HepG2 (cell line): ENCODE measurements at regions not wholly inside any gene's neighbourhood (a gene's known extent, or its start where the extent isn't known, plus 50 kb on each side); places are given as distances from the start of the nearest gene placed in this dataset.
A peak's percentile ranks its signal among the peaks of the same experiment; 100 is the strongest.

Source experiments
- ATAC-seq: fragments of 200-7000 bp; cut with Tn5 transposase; 3 replicates; pipeline ENCODE4 v1.9.1; 2020; ENCODE audit warnings: mild to moderate bottlenecking, moderate library complexity
- BruUV-seq: library from RNA; stranded (reverse); fragments of 400-500 nt; replicated peaks from 2 replicates; lab custom pipeline; 2021; lab: Mats Ljungman, UMichigan
- CTCF ChIA-PET: fragments of 300-600 bp; formaldehyde crosslinking; extraction: SDS; loops from one replicate; lab custom pipeline; 2021; ENCODE audit warnings: low total read pairs, inconsistent platforms, low intra/inter-chr PET ratio; lab: Yijun Ruan, JAX
- POLR2A ChIA-PET: fragments of 350-600 bp; sonication (Branson Sonifier 250); formaldehyde crosslinking; loops from one replicate; lab custom pipeline; 2020; ENCODE audit warnings: antibody characterized with exemption, inconsistent platforms; lab: Yijun Ruan, JAX
- DNase-seq: peaks from one replicate; pipeline ENCODE4 v3.0.0-alpha.2; 2015; ENCODE audit warnings: low spot score
- FAIRE-seq: peaks from 3 replicates; lab custom pipeline; 2011; peaks lifted over from hg19 to GRCh38; lab: Jason Lieb, UNC
- H2AFZ ChIP-seq: one replicate; pipeline ENCODE4 v1.6.1; 2011; ENCODE audit warnings: low read length, inconsistent platforms
- H3K27ac ChIP-seq: fragments of 300-600 bp; 3 replicates; pipeline ENCODE4 v1.8.0; 2011; ENCODE audit warnings: mixed run types, mild to moderate bottlenecking, mixed read lengths, low read length, inconsistent platforms; ENCODE audit not compliant: insufficient read depth; ENCODE audit errors: extremely low read length
- H3K27me3 ChIP-seq, 2 experiments: fragments of 200-600 bp in 1 of 2; 2 replicates in 1 of 2; 3 replicates in 1 of 2; pipeline versions ENCODE4 v1.6.0 to v1.8.0; 2011; ENCODE audit warnings: low read length in 2 of 2, mild to moderate bottlenecking in 2 of 2, moderate library complexity in 2 of 2, inconsistent platforms in 1 of 2; ENCODE audit not compliant: insufficient read depth in 2 of 2, control insufficient read depth in 1 of 2
- H3K36me3 ChIP-seq, 2 experiments: fragments of 200-600 bp in 1 of 2; replicated peaks in 1 of 2; 2 replicates in 1 of 2; 3 replicates in 1 of 2; pipeline versions ENCODE4 v1.5.1 to v1.8.0; 2011; ENCODE audit warnings: low read length in 2 of 2, inconsistent platforms in 1 of 2; ENCODE audit not compliant: insufficient read depth in 2 of 2, control insufficient read depth in 1 of 2
- H3K4me1 ChIP-seq: 2 replicates; pipeline ENCODE4 v1.5.1; 2012; ENCODE audit warnings: low read length, inconsistent platforms; ENCODE audit not compliant: insufficient read depth
- H3K4me2 ChIP-seq: 2 replicates; pipeline ENCODE4 v1.6.0; 2011; ENCODE audit warnings: low read depth, low read length, inconsistent platforms
- H3K4me3 ChIP-seq, 3 experiments: fragments of 200-600 bp in 1 of 3; sonication (generic), shearing (Covaris generic) in 1 of 3; replicated peaks in 1 of 3; 2 replicates each; pipeline ENCODE4 v1.5.1; 2011 to 2016; ENCODE audit warnings: low read length in 3 of 3, inconsistent platforms in 2 of 3, low read depth in 2 of 3, mild to moderate bottlenecking in 2 of 3, control low read depth in 1 of 3, mixed read lengths in 1 of 3; ENCODE audit not compliant: insufficient read depth in 1 of 3
- H3K79me2 ChIP-seq: one replicate; pipeline ENCODE4 v1.6.1; 2011; ENCODE audit warnings: low read length, inconsistent platforms; ENCODE audit not compliant: insufficient read depth
- H3K9ac ChIP-seq: 2 replicates; pipeline ENCODE4 v1.6.0; 2011; ENCODE audit warnings: mild to moderate bottlenecking, low read depth, low read length, inconsistent platforms; ENCODE audit not compliant: insufficient read depth
- H3K9me3 ChIP-seq: 2 replicates; pipeline ENCODE4 v1.5.1; 2012; ENCODE audit warnings: mild to moderate bottlenecking, low read length
- H4K20me1 ChIP-seq: 2 replicates; pipeline ENCODE4 v1.6.0; 2011; ENCODE audit warnings: inconsistent platforms, mild to moderate bottlenecking, low read length, moderate library complexity; ENCODE audit not compliant: insufficient read depth
- AHR ChIP-seq: IDR thresholded peaks from 2 replicates; pipeline ENCODE4 v1.6.1; 2018; ENCODE audit warnings: missing genetic modification reagents, missing compliant biosample characterization
- ARID3A ChIP-seq: IDR thresholded peaks from 2 replicates; pipeline ENCODE4 v1.6.1; 2012; ENCODE audit warnings: low read depth, low read length, improper control_type of control experiment
- ATF7 ChIP-seq, 2 experiments: fragments of 450-650 bp in 1 of 2; sonication (generic) in 1 of 2; formaldehyde crosslinking in 1 of 2; IDR thresholded peaks; 2 replicates each; pipeline versions ENCODE4 v1.4.0 to v1.6.1; 2016 to 2020; ENCODE audit warnings: antibody characterized with exemption in 1 of 2, mild to moderate bottlenecking in 1 of 2, missing genetic modification reagents in 1 of 2
- CREB1 ChIP-seq, 2 experiments: fragments of 450-650 bp in 1 of 2; IDR thresholded peaks; 2 replicates each; pipeline ENCODE4 v1.6.1; 2016 to 2017; ENCODE audit warnings: control low read depth in 1 of 2, mild to moderate bottlenecking in 1 of 2, missing compliant biosample characterization in 1 of 2, missing genetic modification characterization in 1 of 2
- CTCF ChIP-seq: sonication (generic); formaldehyde crosslinking; IDR thresholded peaks from 2 replicates; pipeline ENCODE4 v1.5.0; 2020; ENCODE audit warnings: mild to moderate bottlenecking, missing genetic modification reagents, moderate library complexity
- DPF2 ChIP-seq: sonication (generic); formaldehyde crosslinking; IDR thresholded peaks from 2 replicates; pipeline ENCODE4 v1.4.0; 2020; ENCODE audit warnings: mild to moderate bottlenecking, low read depth, missing genetic modification reagents, borderline replicate concordance
- HOXD1 ChIP-seq: sonication (generic); formaldehyde crosslinking; IDR thresholded peaks from 2 replicates; pipeline ENCODE4 v1.5.0; 2020; ENCODE audit warnings: missing genetic modification reagents
- NFE2L1 ChIP-seq: sonication (generic); formaldehyde crosslinking; IDR thresholded peaks from 2 replicates; pipeline ENCODE4 v1.4.0; 2020; ENCODE audit warnings: missing genetic modification reagents, mild to moderate bottlenecking, borderline replicate concordance
- PRPF4 ChIP-seq: fragments of 200-400 bp; formaldehyde crosslinking; IDR thresholded peaks from 2 replicates; pipeline ENCODE4 v1.6.1; 2016; ENCODE audit warnings: low read length, low read depth; ENCODE audit not compliant: poor library complexity, severe bottlenecking
- SMC3 ChIP-seq: IDR thresholded peaks from 2 replicates; pipeline ENCODE4 v1.6.1; 2011; ENCODE audit warnings: low read length, improper control_type of control experiment
- STAG1 ChIP-seq: sonication (generic); formaldehyde crosslinking; IDR thresholded peaks from 2 replicates; pipeline ENCODE4 v1.4.0; 2020; ENCODE audit warnings: missing genetic modification reagents
- ZNF616 ChIP-seq: sonication (generic); formaldehyde crosslinking; IDR thresholded peaks from 2 replicates; pipeline ENCODE4 v1.5.0; 2020; ENCODE audit warnings: low read depth, mild to moderate bottlenecking, missing genetic modification reagents
- ZNF773 ChIP-seq: sonication (generic); formaldehyde crosslinking; IDR thresholded peaks from 2 replicates; pipeline ENCODE4 v1.4.0; 2020; ENCODE audit warnings: missing genetic modification reagents, borderline replicate concordance
- WGBS: methylation state at CpG from one replicate; pipeline ENCODE4 v1.1.6; 2017; ENCODE audit warnings: low lambda C conversion rate; 5-methylcytosine and 5-hydroxymethylcytosine counted together
- in situ Hi-C: cut with HindIII; loops from 2 replicates; pipeline ENCODE4 v1.10.0; 2017; ENCODE audit warnings: low pct_unique_long_range_greater_than_20kb; ENCODE audit not compliant: extremely low pct_ligation_motif_present
- intact Hi-C: fragments of 100-400 bp; cut with micrococcal nuclease; formaldehyde crosslinking; loops from one replicate; pipeline ENCODE4 v1.10.0; 2022; ENCODE audit not compliant: unreplicated experiment

GRCh38 chr3:167883452-167883851, 147.9 kb downstream of the SERPINI1 start:
- Histone ChIP-seq H3K36me3 (no peaks in the 10 kb centered on the region), H3K9ac (no peak overlapping the region), H3K4me3 (no peak overlapping the region), H2AFZ (no peak overlapping the region), H4K20me1 (no peaks in the 10 kb centered on the region)
- WGBS = 44% methylated on average over 1 of the region's 1 CpG
- ATAC-seq (no peak), DNase-seq (no peak), FAIRE-seq (no peak)
- intact Hi-C loops = loop anchor here (2.0 kb wide), 1 partner anchor 149 kb away; the partner anchor contains the start of genes PDCD10 and SERPINI1
- in situ Hi-C loops = loop anchor here (5.0 kb wide), 1 partner anchor 476 kb away; no protein-coding TSS in a partner anchor
- BruUV-seq = no TSS peak
- TF ChIP-seq AHR (no peak), ZNF616 (no peak), ATF7 (IDR thresholded peaks at IDR 0.05) (peak; percentile 93), ATF7 (CRISPR knock-in tag; IDR thresholded peaks at IDR 0.05) (no peak), CREB1 (IDR thresholded peaks at IDR 0.05) (peak; percentile 40), CREB1 (CRISPR knock-in tag; IDR thresholded peaks at IDR 0.05) (no peak), NFE2L1 (CRISPR knock-in tag) (no peak)
- TF ChIP-seq, all 625 proteins: peak for 2
- Histone ChIP-seq H3K4me2 (no peak overlapping the region), H3K9me3 (no peaks in the 10 kb centered on the region), H3K79me2 (no peaks in the 10 kb centered on the region), H3K4me1 (peaks cover 12% of the 10 kb centered on the region), H3K27me3 (no peaks in the 10 kb centered on the region; a peak in 1 of 5 replicates), H3K27ac (no peak overlapping the region)
- ChIA-PET CTCF (interaction anchor here (2.5 kb wide), 1 partner anchor 477 kb away, joined by 11 read pairs; no protein-coding TSS in a partner anchor), POLR2A (no interaction called here)

- no peak overlapping the region for H3K27ac ChIP-seq
- intact Hi-C loops = loop anchor here (1.0 to 2.0 kb wide), 4 partner anchors 147 to 502 kb away; partner anchors contain the start of genes PDCD10, SERPINI1 and ZBBX
- peak; percentile 50 for FAIRE-seq
- H4K20me1 ChIP-seq = no peaks in the 10 kb centered on the region
- H3K79me2 ChIP-seq = no peaks in the 10 kb centered on the region
- BruUV-seq = no TSS peak
- 2% methylated on average over 1 of the region's 1 CpG for whole genome bisulfite sequencing
- no peak overlapping the region for H2AFZ ChIP-seq
- peak; percentile 30 for DNase-seq
- POLR2A ChIA-PET = interaction anchor here (0.9 kb wide), 1 partner anchor 147 kb away, joined by 3 read pairs; the partner anchor contains the start of gene SERPINI1
- CTCF ChIA-PET = interaction anchor here (1.8 to 2.5 kb wide), 2 partner anchors 475 to 502 kb away, joined by 10 to 11 read pairs; partner anchors contain the start of gene ZBBX
- H3K36me3 ChIP-seq = no peaks in the 10 kb centered on the region
- H3K9me3 ChIP-seq = no peaks in the 10 kb centered on the region
- no peaks in the 10 kb centered on the region; a peak in 1 of 5 replicates for H3K27me3 ChIP-seq
- ATAC-seq = 0 out of 3 replicates have a peak, but pooled peaks have one; percentile 31
- H3K9ac ChIP-seq = no peak overlapping the region
- no peak overlapping the region for H3K4me3 ChIP-seq
- peaks cover 10% of the 10 kb centered on the region for H3K4me1 ChIP-seq
- in situ Hi-C loops = loop anchor here (5.0 kb wide), 1 partner anchor 475 kb away; no protein-coding TSS in a partner anchor
- no peak overlapping the region for H3K4me2 ChIP-seq
- no peak for TF ChIP-seq ZNF773 (CRISPR knock-in tag)
- peak; percentile 61; the same call in 1 of the 2 replicates for TF ChIP-seq ARID3A
- TF ChIP-seq HOXD1 (CRISPR knock-in tag) = no peak
- TF ChIP-seq SMC3 = 0 out of 2 replicates have a peak, but pooled peaks have one; percentile 38
- TF ChIP-seq PRPF4 = no peak
- TF ChIP-seq CTCF (CRISPR knock-in tag) = peak; percentile 50
- TF ChIP-seq DPF2 = no peak
- TF ChIP-seq STAG1 = peak; percentile 57
Measured at GRCh38 chr3:167882057-167882667, 146.6 kb downstream of the SERPINI1 start.
